Muscle layer of colon (tissue), 2 donors: ENCODE measurements at regions not wholly inside any gene's neighbourhood (a gene's known extent, or its start where the extent isn't known, plus 50 kb on each side); places are given as distances from the start of the nearest gene placed in this dataset.
"Not testable (repeated sequence)": the region's sequence is repeated elsewhere in the genome, so short reads cannot be mapped to it uniquely, and the experiment has no call there.

Source experiments
- H3K27ac ChIP-seq: one replicate; pipeline ENCODE4 v1.7.0; 2013; ENCODE audit warnings: low read depth, mild to moderate bottlenecking, low read length, moderate library complexity
- H3K27me3 ChIP-seq, 2 donors: one replicate each; pipeline ENCODE4 v1.7.0; 2013; ENCODE audit warnings: low read length in 2 of 2, mild to moderate bottlenecking in 2 of 2; ENCODE audit not compliant: insufficient read depth in 2 of 2, control insufficient read depth in 1 of 2
- H3K36me3 ChIP-seq: one replicate; pipeline ENCODE4 v1.7.0; 2013; ENCODE audit warnings: mild to moderate bottlenecking, low read length; ENCODE audit not compliant: insufficient read depth
- H3K4me1 ChIP-seq: one replicate; pipeline ENCODE4 v1.7.0; 2013; ENCODE audit warnings: mild to moderate bottlenecking, low read length; ENCODE audit not compliant: insufficient read depth
- H3K4me3 ChIP-seq, 2 donors: one replicate each; pipeline ENCODE4 v1.7.0; 2013; ENCODE audit warnings: low read length in 2 of 2, low read depth in 1 of 2, mild to moderate bottlenecking in 1 of 2, moderate library complexity in 1 of 2
- H3K9ac ChIP-seq: one replicate; pipeline ENCODE4 v1.7.0; 2013; ENCODE audit warnings: low read length
- H3K9me3 ChIP-seq: one replicate; pipeline ENCODE4 v1.7.0; 2013; ENCODE audit warnings: mild to moderate bottlenecking, low read length
- donor health status: abdominal sarcoma.
- donor health status: Adenocarcinoma of cecum.

GRCh38 chr5:72649449-72649848, 142.2 kb upstream of the ZNF366 start:
- Histone ChIP-seq H3K4me1 (peaks cover 38% of the 10 kb centered on the region), H3K27me3 (no peaks in the 10 kb centered on the region), H3K9me3 (no peaks in the 10 kb centered on the region), H3K9ac (no peak overlapping the region), H3K27ac (no peak overlapping the region), H3K36me3 (no peaks in the 10 kb centered on the region), H3K4me3 (no peak overlapping the region)

GRCh38 chr5:72648480-72648879, 141.3 kb upstream of the ZNF366 start:
- Histone ChIP-seq H3K27me3 (no peaks in the 10 kb centered on the region), H3K36me3 (no peaks in the 10 kb centered on the region), H3K9me3 (no peaks in the 10 kb centered on the region), H3K27ac (no peak overlapping the region), H3K9ac (no peak overlapping the region), H3K4me1 (peaks cover 28% of the 10 kb centered on the region), H3K4me3 (no peak overlapping the region)

- Histone ChIP-seq H3K27ac (no peak overlapping the region), H3K9ac (no peak overlapping the region), H3K27me3 (no peaks in the 10 kb centered on the region), H3K9me3 (no peaks in the 10 kb centered on the region), H3K4me3 (no peak overlapping the region), H3K4me1 (peaks cover 22% of the 10 kb centered on the region), H3K36me3 (no peaks in the 10 kb centered on the region)
These were observed 140.6 kb upstream of the ZNF366 start for GRCh38 chr5:72647806-72648205.

GRCh38 chr5:72646246-72646866, 139.1 kb upstream of the ZNF366 start:
- no peaks in the 10 kb centered on the region for H3K36me3 ChIP-seq
- no peaks in the 10 kb centered on the region for H3K9me3 ChIP-seq
- H3K27me3 ChIP-seq: no peaks in the 10 kb centered on the region
- peaks cover 20% of the 10 kb centered on the region for H3K4me1 ChIP-seq
- H3K27ac ChIP-seq: no peak overlapping the region
- no peak overlapping the region for H3K9ac ChIP-seq
- no peak overlapping the region for H3K4me3 ChIP-seq

- H3K36me3 ChIP-seq: no peaks in the 10 kb centered on the region
- no peaks in the 10 kb centered on the region for H3K27me3 ChIP-seq
- H3K9ac ChIP-seq: no peak overlapping the region
- peaks cover 20% of the 10 kb centered on the region for H3K4me1 ChIP-seq
- no peak overlapping the region for H3K27ac ChIP-seq
- H3K4me3 ChIP-seq: no peak overlapping the region
- H3K9me3 ChIP-seq: no peaks in the 10 kb centered on the region
These were observed 138.0 kb upstream of the ZNF366 start for GRCh38 chr5:72645064-72645846.

GRCh38 chr5:72644296-72644695, 137.1 kb upstream of the ZNF366 start:
- no peaks in the 10 kb centered on the region for H3K27me3 ChIP-seq
- no peak overlapping the region for H3K4me3 ChIP-seq
- H3K36me3 ChIP-seq: no peaks in the 10 kb centered on the region
- no peaks in the 10 kb centered on the region for H3K9me3 ChIP-seq
- peaks cover 19% of the 10 kb centered on the region for H3K4me1 ChIP-seq
- no peak overlapping the region for H3K9ac ChIP-seq
- no peak overlapping the region for H3K27ac ChIP-seq

- Histone ChIP-seq H3K27me3 (no peaks in the 10 kb centered on the region), H3K4me1 (no peaks in the 10 kb centered on the region), H3K9me3 (no peaks in the 10 kb centered on the region), H3K4me3 (no peak overlapping the region), H3K9ac (no peak overlapping the region), H3K36me3 (no peaks in the 10 kb centered on the region), H3K27ac (no peak overlapping the region)
These were observed 134.0 kb upstream of the ZNF366 start for GRCh38 chr5:72641164-72641563.

- H3K36me3 ChIP-seq: no peaks in the 10 kb centered on the region
- H3K27ac ChIP-seq: no peak overlapping the region
- no peaks in the 10 kb centered on the region for H3K27me3 ChIP-seq
- H3K4me3 ChIP-seq: no peak overlapping the region
- peaks cover 23% of the 10 kb centered on the region for H3K4me1 ChIP-seq
- no peaks in the 10 kb centered on the region for H3K9me3 ChIP-seq
- no peak overlapping the region for H3K9ac ChIP-seq
These were observed 129.8 kb upstream of the ZNF366 start for GRCh38 chr5:72637058-72637457.

- H3K27ac ChIP-seq, H3K4me3 ChIP-seq, H3K27me3 ChIP-seq, H3K9me3 ChIP-seq, H3K9ac ChIP-seq, H3K36me3 ChIP-seq: not testable (repeated sequence)
- peaks cover 23% of the 10 kb centered on the region for H3K4me1 ChIP-seq
These were observed 129.4 kb upstream of the ZNF366 start for GRCh38 chr5:72636565-72636964.

DNA sequence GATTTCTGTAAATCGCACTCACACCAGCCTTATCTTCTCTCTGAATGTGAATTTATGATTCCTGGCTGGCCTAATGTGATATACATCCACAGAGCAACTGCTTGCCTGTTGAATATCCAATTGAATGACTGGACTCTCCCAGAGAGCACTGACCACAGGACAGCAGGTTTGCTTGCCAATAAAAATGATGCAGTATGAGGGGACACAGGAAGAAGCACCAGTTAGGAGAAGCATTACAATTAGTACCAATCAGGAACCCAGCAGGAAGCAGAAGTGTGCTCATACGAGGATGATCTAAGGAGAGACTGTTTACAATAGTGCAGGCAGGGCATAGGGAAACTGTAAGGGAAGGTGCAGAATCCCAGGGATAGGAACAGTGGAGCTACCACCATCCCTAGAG, 127.2 kb upstream of the ZNF366 start:
- Histone ChIP-seq H3K4me1 (peaks cover 23% of the 10 kb centered on the region), H3K27me3 (no peaks in the 10 kb centered on the region), H3K27ac (no peak overlapping the region), H3K4me3 (no peak overlapping the region), H3K9me3 (no peaks in the 10 kb centered on the region), H3K9ac (no peak overlapping the region), H3K36me3 (no peaks in the 10 kb centered on the region)

DNA sequence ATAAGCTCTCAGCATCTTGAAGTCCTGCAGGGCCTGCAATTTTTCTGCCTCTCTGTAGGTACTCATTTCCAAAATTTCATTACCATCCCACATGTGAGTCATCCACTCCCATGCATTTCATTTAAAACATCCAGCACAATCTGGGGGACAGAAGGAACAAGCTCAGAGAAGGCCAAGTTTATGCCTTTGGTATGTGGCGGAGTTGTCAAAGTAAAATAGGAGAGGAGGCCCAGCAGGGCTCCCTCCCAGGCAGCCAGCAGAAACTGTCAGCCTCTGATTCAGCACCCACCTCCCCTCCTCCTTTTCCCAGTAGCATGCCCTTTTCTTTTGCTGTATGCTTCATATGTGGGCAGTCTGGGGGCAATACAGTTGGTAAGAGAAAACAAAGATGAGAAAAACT, 126.4 kb upstream of the ZNF366 start:
- peaks cover 23% of the 10 kb centered on the region for H3K4me1 ChIP-seq
- no peaks in the 10 kb centered on the region for H3K27me3 ChIP-seq
- no peaks in the 10 kb centered on the region for H3K36me3 ChIP-seq
- no peak overlapping the region for H3K9ac ChIP-seq
- H3K27ac ChIP-seq: no peak overlapping the region
- H3K9me3 ChIP-seq: no peaks in the 10 kb centered on the region
- no peak overlapping the region for H3K4me3 ChIP-seq

GRCh38 chr5:72633041-72633445, 125.8 kb upstream of the ZNF366 start:
- Histone ChIP-seq H3K9ac (no peak overlapping the region), H3K27me3 (no peaks in the 10 kb centered on the region), H3K36me3 (no peaks in the 10 kb centered on the region), H3K27ac (peak overlapping the region; percentile 27), H3K4me1 (peaks cover 23% of the 10 kb centered on the region), H3K9me3 (no peaks in the 10 kb centered on the region), H3K4me3 (no peak overlapping the region)
